Liver (tissue), 3 donors: ENCODE measurements at regions not wholly inside any gene's neighbourhood (a gene's known extent, or its start where the extent isn't known, plus 50 kb on each side); places are given as distances from the start of the nearest gene placed in this dataset.

Experiments used
- CTCF ChIP-seq: fragments of 150-350 bp; IDR thresholded peaks from 2 replicates; pipeline ENCODE4 v1.5.1; 2017; ENCODE audit warnings: improper control_type of control experiment, low read depth, low read length; ENCODE audit not compliant: missing input control
- HNF4A ChIP-seq, 2 donors: conservative IDR thresholded peaks; 2 replicates each; pipeline ENCODE4 v1.6.1; 2016; ENCODE audit warnings: antibody characterized with exemption in 2 of 2, mild to moderate bottlenecking in 2 of 2
- RAD21 ChIP-seq, 2 donors: IDR thresholded peaks; 2 replicates each; pipeline ENCODE4 v1.6.1; 2016; ENCODE audit warnings: antibody characterized with exemption in 2 of 2, mild to moderate bottlenecking in 2 of 2
- REST ChIP-seq: IDR thresholded peaks from 2 replicates; pipeline ENCODE4 v1.6.1; 2016; ENCODE audit warnings: antibody characterized with exemption, mild to moderate bottlenecking
- RXRA ChIP-seq, 2 donors: IDR thresholded peaks; 2 replicates each; pipeline ENCODE4 v1.6.1; 2017 to 2018; ENCODE audit warnings: antibody characterized with exemption in 2 of 2, mild to moderate bottlenecking in 1 of 2
- SP1 ChIP-seq: IDR thresholded peaks from 2 replicates; pipeline ENCODE4 v1.6.1; 2018; ENCODE audit warnings: antibody characterized with exemption, mild to moderate bottlenecking
- TAF1 ChIP-seq: conservative IDR thresholded peaks from 2 replicates; pipeline ENCODE4 v1.6.1; 2016; ENCODE audit warnings: antibody characterized with exemption, mild to moderate bottlenecking
- YY1 ChIP-seq: IDR thresholded peaks from 2 replicates; pipeline ENCODE4 v1.6.1; 2016; ENCODE audit warnings: antibody characterized with exemption, mild to moderate bottlenecking
- ZBTB33 ChIP-seq: IDR thresholded peaks from 2 replicates; pipeline ENCODE4 v1.6.1; 2016; ENCODE audit warnings: antibody characterized with exemption
- donor health status: healthy.
- donor health status: healthy.

GRCh38 chr9:10961883-10962282, 349.1 kb upstream of the PTPRD start:
- TF ChIP-seq YY1 (no peak), CTCF (no peak), RAD21 (IDR thresholded peaks at IDR 0.05) (no peak), SP1 (no peak), REST (no peak), ZBTB33 (no peak), RXRA (IDR thresholded peaks at IDR 0.05) (no peak), TAF1 (no peak), HNF4A (conservative IDR thresholded peaks at IDR 0.05) (no peak)
